ENCODE measurements at regions not wholly inside any gene's neighbourhood (a gene's known extent, or its start where the extent isn't known, plus 50 kb on each side); places are given as distances from the start of the nearest gene placed in this dataset.

GRCh38 chr2:11101430-11101829 lies 53.8 kb upstream of the SLC66A3 start:
- no peak for TF ChIP-seq CTCF (IDR thresholded peaks at IDR 0.05; ENCODE audit: insufficient read depth, low read depth, low read length, missing control alignments)
- no peak for DNase-seq (ENCODE audit: low read depth)
- no peak overlapping the region for H3K4me3 ChIP-seq (ENCODE audit: low read length)

GRCh38 chr2:11102466-11102865 lies 52.8 kb upstream of the SLC66A3 start:
- H3K4me3 ChIP-seq (ENCODE audit: low read length) = no peak overlapping the region
- no peak for DNase-seq (ENCODE audit: low read depth)
- no peak for TF ChIP-seq CTCF (IDR thresholded peaks at IDR 0.05; ENCODE audit: insufficient read depth, low read depth, low read length, missing control alignments)

GRCh38 chr2:11102956-11103860 lies 52.1 kb upstream of the SLC66A3 start:
- H3K4me3 ChIP-seq (ENCODE audit: low read length) = no peak overlapping the region
- TF ChIP-seq CTCF (IDR thresholded peaks at IDR 0.05; ENCODE audit: insufficient read depth, low read depth, low read length, missing control alignments) = no peak
- DNase-seq (ENCODE audit: low read depth) = no peak

GRCh38 chr2:11103984-11104793 lies 51.1 kb upstream of the SLC66A3 start:
- no peak for DNase-seq (ENCODE audit: low read depth)
- no peak overlapping the region for H3K4me3 ChIP-seq (ENCODE audit: low read length)
- no peak for TF ChIP-seq CTCF (IDR thresholded peaks at IDR 0.05; ENCODE audit: insufficient read depth, low read depth, low read length, missing control alignments)

- no peak for DNase-seq (ENCODE audit: low read depth)
- no peak overlapping the region for H3K4me3 ChIP-seq (ENCODE audit: low read length)
- no peak for TF ChIP-seq CTCF (IDR thresholded peaks at IDR 0.05; ENCODE audit: insufficient read depth, low read depth, low read length, missing control alignments)
Observed at GRCh38 chr2:11104794-11105660, 50.2 kb upstream of the SLC66A3 start.

All from epithelial cell of esophagus (primary cell).